ENCODE measurements at regions not wholly inside any gene's neighbourhood (a gene's known extent, or its start where the extent isn't known, plus 50 kb on each side); places are given as distances from the start of the nearest gene placed in this dataset.

- TF ChIP-seq CTCF (IDR thresholded peaks at IDR 0.05) (no peak), POLR2A (IDR thresholded peaks at IDR 0.05; ENCODE audit: low read depth) (no peak)
These were observed 161.0 kb downstream of the MCHR2 start for GRCh38 chr6:99833034-99833433.

Data from esophagus muscularis mucosa (tissue), 3 donors.